ENCODE measurements at regions not wholly inside any gene's neighbourhood (a gene's known extent, or its start where the extent isn't known, plus 50 kb on each side); places are given as distances from the start of the nearest gene placed in this dataset.

GRCh38 chr4:12692815-12693214, 791.3 kb downstream of the RAB28 start:
- Histone ChIP-seq H3K27ac (no peak overlapping the region), H3K4me3 (no peak overlapping the region), H3K4me1 (no peaks in the 10 kb centered on the region), H3K9me3 (no peaks in the 10 kb centered on the region), H3K36me3 (no peaks in the 10 kb centered on the region), H3K27me3 (no peaks in the 10 kb centered on the region)
- intact Hi-C loops (cut with DNase I), result no loop called here
- DNase-seq (no peak), ATAC-seq (no peak)
- WGBS (ENCODE audit: insufficient coverage, low coverage, low lambda C conversion rate, missing lambda C conversion rate), result 44% methylated on average over 2 of the region's 2 CpGs
- TF ChIP-seq POLR2A (IDR thresholded peaks at IDR 0.05) (no peak), CTCF (IDR thresholded peaks at IDR 0.05) (no peak)

- H3K4me1 ChIP-seq, result no peaks in the 10 kb centered on the region
- no peaks in the 10 kb centered on the region for H3K27me3 ChIP-seq
- H3K4me3 ChIP-seq, result no peak overlapping the region
- no peaks in the 10 kb centered on the region for H3K36me3 ChIP-seq
- ATAC-seq (no peak), DNase-seq (no peak)
- no peaks in the 10 kb centered on the region for H3K9me3 ChIP-seq
- intact Hi-C loops (cut with DNase I), result no loop called here
- no peak for TF ChIP-seq CTCF (IDR thresholded peaks at IDR 0.05)
- TF ChIP-seq POLR2A (IDR thresholded peaks at IDR 0.05), result no peak
- no peak overlapping the region for H3K27ac ChIP-seq
Measured at GRCh38 chr4:12691168-12691567, 793.0 kb downstream of the RAB28 start.

- Histone ChIP-seq H3K4me3 (no peak overlapping the region), H3K4me1 (no peaks in the 10 kb centered on the region), H3K9me3 (no peaks in the 10 kb centered on the region), H3K27ac (no peak overlapping the region), H3K36me3 (no peaks in the 10 kb centered on the region), H3K27me3 (no peaks in the 10 kb centered on the region)
- intact Hi-C loops (cut with DNase I), result no loop called here
- DNase-seq (no peak), ATAC-seq (no peak)
- 78% methylated on average over 2 of the region's 2 CpGs for WGBS (ENCODE audit: insufficient coverage, low coverage, low lambda C conversion rate, missing lambda C conversion rate)
- TF ChIP-seq POLR2A (IDR thresholded peaks at IDR 0.05) (no peak), CTCF (IDR thresholded peaks at IDR 0.05) (no peak)
Measured at GRCh38 chr4:12689457-12689856, 794.7 kb downstream of the RAB28 start.

GRCh38 chr4:12679217-12679616, 804.9 kb downstream of the RAB28 start:
- DNase-seq (no peak), ATAC-seq (peak in 1 of 4 donors; percentile 47)
- Histone ChIP-seq H3K36me3 (no peaks in the 10 kb centered on the region), H3K4me3 (no peak overlapping the region), H3K4me1 (no peaks in the 10 kb centered on the region), H3K27me3 (no peaks in the 10 kb centered on the region), H3K9me3 (no peaks in the 10 kb centered on the region), H3K27ac (no peak overlapping the region)
- TF ChIP-seq POLR2A (IDR thresholded peaks at IDR 0.05) (no peak), CTCF (IDR thresholded peaks at IDR 0.05) (peak in 3 of 4 donors; percentile 34 to 37 (median 34))
- 13% methylated on average over 2 of the region's 2 CpGs for WGBS (ENCODE audit: insufficient coverage, low coverage, low lambda C conversion rate, missing lambda C conversion rate)
- intact Hi-C loops (cut with DNase I), result no loop called here

- no peak for ATAC-seq
- intact Hi-C loops (cut with DNase I), result no loop called here
- no peak for TF ChIP-seq POLR2A (IDR thresholded peaks at IDR 0.05)
- no peak for TF ChIP-seq CTCF (IDR thresholded peaks at IDR 0.05)
Measured at GRCh38 chr4:12674184-12674583, 810.0 kb downstream of the RAB28 start.

More at GRCh38 chr4:12674184-12674583, 810.0 kb downstream of the RAB28 start:
- H3K27me3 ChIP-seq, result no peaks in the 10 kb centered on the region
- no peak overlapping the region for H3K27ac ChIP-seq
- no peak overlapping the region for H3K4me3 ChIP-seq
- H3K9me3 ChIP-seq, result no peaks in the 10 kb centered on the region
- no peaks in the 10 kb centered on the region for H3K4me1 ChIP-seq
- no peaks in the 10 kb centered on the region for H3K36me3 ChIP-seq
- no peak for DNase-seq

All from right lobe of liver (tissue), 6 donors.